ENCODE measurements at regions not wholly inside any gene's neighbourhood (a gene's known extent, or its start where the extent isn't known, plus 50 kb on each side); places are given as distances from the start of the nearest gene placed in this dataset.

- Histone ChIP-seq H3K9me3 (ENCODE audit: control insufficient read depth in 4 of 4, low read length in 3 of 4) (no peaks in the 10 kb centered on the region), H3K9ac (ENCODE audit: low read depth in 1 of 2, low read length in 2 of 2) (no peak overlapping the region), H3K27me3 (ENCODE audit: control insufficient read depth in 4 of 4, insufficient read depth in 4 of 4, low read length in 3 of 4) (no peaks in the 10 kb centered on the region), H3K27ac (ENCODE audit: low read depth in 1 of 2, low read length in 2 of 2) (no peak overlapping the region), H3K36me3 (ENCODE audit: control insufficient read depth in 4 of 4, insufficient read depth in 3 of 4, low read depth in 1 of 4, low read length in 3 of 4) (no peaks in the 10 kb centered on the region), H3K4me3 (ENCODE audit: low read depth in 1 of 3, low read length in 3 of 3) (no peak overlapping the region), H3K4me1 (ENCODE audit: control insufficient read depth in 4 of 4, insufficient read depth in 4 of 4, low read length in 3 of 4) (no peaks in the 10 kb centered on the region)
- TF ChIP-seq NR2F2 (IDR thresholded peaks at IDR 0.05) (no peak), EGR1 (IDR thresholded peaks at IDR 0.05; ENCODE audit: low read depth in 2 of 2) (no peak), MAX (IDR thresholded peaks at IDR 0.05) (no peak), HNF4A (conservative IDR thresholded peaks at IDR 0.05) (no peak), ATF3 (IDR thresholded peaks at IDR 0.05) (no peak), CTCF (IDR thresholded peaks at IDR 0.05; ENCODE audit: low read depth, low read length, missing input control) (no peak), YY1 (IDR thresholded peaks at IDR 0.05) (no peak)
- no peak for DNase-seq (ENCODE audit: low spot score)
- 65% methylated on average over 2 of the region's 2 CpGs for WGBS
Observed at GRCh38 chr3:145963111-145963510, 197.9 kb downstream of the PLOD2 start.

GRCh38 chr3:145967043-145967442 lies 193.9 kb downstream of the PLOD2 start:
- WGBS, result 69% methylated on average over 3 of the region's 3 CpGs
- Histone ChIP-seq H3K27ac (ENCODE audit: low read depth in 1 of 2, low read length in 2 of 2) (no peak overlapping the region), H3K4me3 (ENCODE audit: low read depth in 1 of 3, low read length in 3 of 3) (no peak overlapping the region), H3K4me1 (ENCODE audit: control insufficient read depth in 4 of 4, insufficient read depth in 4 of 4, low read length in 3 of 4) (no peaks in the 10 kb centered on the region), H3K9me3 (ENCODE audit: control insufficient read depth in 4 of 4, low read length in 3 of 4) (no peaks in the 10 kb centered on the region), H3K27me3 (ENCODE audit: control insufficient read depth in 4 of 4, insufficient read depth in 4 of 4, low read length in 3 of 4) (no peaks in the 10 kb centered on the region), H3K36me3 (ENCODE audit: control insufficient read depth in 4 of 4, insufficient read depth in 3 of 4, low read depth in 1 of 4, low read length in 3 of 4) (no peaks in the 10 kb centered on the region), H3K9ac (ENCODE audit: low read depth in 1 of 2, low read length in 2 of 2) (no peak overlapping the region)
- TF ChIP-seq ZBTB33 (IDR thresholded peaks at IDR 0.05) (no peak), MAX (IDR thresholded peaks at IDR 0.05) (no peak), CTCF (IDR thresholded peaks at IDR 0.05; ENCODE audit: low read depth, low read length, missing input control) (no peak), YY1 (IDR thresholded peaks at IDR 0.05) (no peak)
- no peak for DNase-seq (ENCODE audit: low spot score)

- Histone ChIP-seq H3K9ac (ENCODE audit: low read depth in 1 of 2, low read length in 2 of 2) (no peak overlapping the region), H3K27me3 (ENCODE audit: control insufficient read depth in 4 of 4, insufficient read depth in 4 of 4, low read length in 3 of 4) (no peaks in the 10 kb centered on the region), H3K4me1 (ENCODE audit: control insufficient read depth in 4 of 4, insufficient read depth in 4 of 4, low read length in 3 of 4) (no peaks in the 10 kb centered on the region), H3K9me3 (ENCODE audit: control insufficient read depth in 4 of 4, low read length in 3 of 4) (no peaks in the 10 kb centered on the region), H3K36me3 (ENCODE audit: control insufficient read depth in 4 of 4, insufficient read depth in 3 of 4, low read depth in 1 of 4, low read length in 3 of 4) (no peaks in the 10 kb centered on the region), H3K27ac (ENCODE audit: low read depth in 1 of 2, low read length in 2 of 2) (no peak overlapping the region), H3K4me3 (ENCODE audit: low read depth in 1 of 3, low read length in 3 of 3) (no peak overlapping the region)
- DNase-seq (ENCODE audit: low spot score), result no peak
- TF ChIP-seq RXRA (IDR thresholded peaks at IDR 0.05) (no peak), MAX (IDR thresholded peaks at IDR 0.05) (no peak), JUND (IDR thresholded peaks at IDR 0.05) (no peak), ZBTB33 (IDR thresholded peaks at IDR 0.05) (no peak), HNF4G (IDR thresholded peaks at IDR 0.05) (no peak), HNF4A (conservative IDR thresholded peaks at IDR 0.05) (no peak), FOXA1 (IDR thresholded peaks at IDR 0.05) (no peak), REST (IDR thresholded peaks at IDR 0.05) (no peak), SP1 (IDR thresholded peaks at IDR 0.05) (no peak)
Observed at GRCh38 chr3:145971186-145971585, 189.8 kb downstream of the PLOD2 start.
